ENCODE measurements at regions not wholly inside any gene's neighbourhood (a gene's known extent, or its start where the extent isn't known, plus 50 kb on each side); places are given as distances from the start of the nearest gene placed in this dataset.
"Not testable (repeated sequence)": the region's sequence is repeated elsewhere in the genome, so short reads cannot be mapped to it uniquely, and the experiment has no call there.

GRCh38 chr3:82629937-82630336, 868.5 kb upstream of the GBE1 start (continued):
- no peak for TF ChIP-seq RARB (CRISPR knock-in tag; IDR thresholded peaks at IDR 0.05)
- no peak for TF ChIP-seq RAD21 (conservative IDR thresholded peaks at IDR 0.05 in 1 of 2, IDR thresholded peaks at IDR 0.05 in 1 of 2)
- TF ChIP-seq USF2 (IDR thresholded peaks at IDR 0.05): no peak
- TF ChIP-seq HEYL (CRISPR knock-in tag; IDR thresholded peaks at IDR 0.05): no peak
- TF ChIP-seq NFE2L2 (conservative IDR thresholded peaks at IDR 0.05; ENCODE audit: low read length): no peak
- TF ChIP-seq CHD2 (IDR thresholded peaks at IDR 0.05; ENCODE audit: low read length, partially characterized antibody): no peak

GRCh38 chr3:82628385-82629014, 867.1 kb upstream of the GBE1 start:
- ChIA-PET CTCF (interaction anchor here (0.7 kb wide), 1 partner anchor 30 kb away, joined by 4 read pairs; no protein-coding TSS in a partner anchor), POLR2A (no interaction called here)
- Histone ChIP-seq H3K27ac (no peak overlapping the region), H3K4me1 (no peaks in the 10 kb centered on the region), H3K9me3 (no peaks in the 10 kb centered on the region), H3K4me3 (no peak overlapping the region), H3K4me2 (no peak overlapping the region)
- WGBS (ENCODE audit: missing lambda C conversion rate): 23% methylated on average over 4 of the region's 4 CpGs
- ATAC-seq (no peak), DNase-seq (ENCODE audit: low read depth in 1 of 2, low spot score in 1 of 2) (no peak), FAIRE-seq (no peak)
- TF ChIP-seq FOSL2 (IDR thresholded peaks at IDR 0.05): no peak
- no peak for TF ChIP-seq FOSL2 (CRISPR knock-in tag; IDR thresholded peaks at IDR 0.05)
- TF ChIP-seq ESRRA (IDR thresholded peaks at IDR 0.05; ENCODE audit: borderline replicate concordance, low read length): no peak
- no peak for TF ChIP-seq HOXA7 (CRISPR knock-in tag; IDR thresholded peaks at IDR 0.05)
- no peak for TF ChIP-seq MYC (IDR thresholded peaks at IDR 0.05; ENCODE audit: borderline replicate concordance, low read length)
- no peak for TF ChIP-seq CTCF (IDR thresholded peaks at IDR 0.05)
- TF ChIP-seq RNF2 (IDR thresholded peaks at IDR 0.05; ENCODE audit: borderline replicate concordance, low read depth): no peak
- no peak for TF ChIP-seq EP300 (IDR thresholded peaks at IDR 0.05)
- TF ChIP-seq NR3C1 (IDR thresholded peaks at IDR 0.05): no peak
- no peak for TF ChIP-seq E2F6 (IDR thresholded peaks at IDR 0.05; ENCODE audit: borderline replicate concordance, low read depth)
- no peak for TF ChIP-seq FOXS1 (CRISPR knock-in tag; IDR thresholded peaks at IDR 0.05)
- TF ChIP-seq CEBPB (IDR thresholded peaks at IDR 0.05): no peak
- TF ChIP-seq NPAS2 (CRISPR knock-in tag; IDR thresholded peaks at IDR 0.05; ENCODE audit: borderline replicate concordance): no peak
- TF ChIP-seq RAD21 (conservative IDR thresholded peaks at IDR 0.05 in 1 of 2, IDR thresholded peaks at IDR 0.05 in 1 of 2): no peak
- no peak for TF ChIP-seq MAX (IDR thresholded peaks at IDR 0.05)

- 49% methylated on average over 5 of the region's 5 CpGs for WGBS (ENCODE audit: missing lambda C conversion rate)
Measured at GRCh38 chr3:82627733-82628132, 866.3 kb upstream of the GBE1 start.

GRCh38 chr3:82620744-82621143, 859.3 kb upstream of the GBE1 start:
- FAIRE-seq, CTCF ChIA-PET, POLR2A ChIA-PET: not testable (repeated sequence)

More at GRCh38 chr3:82627733-82628132, 866.3 kb upstream of the GBE1 start:
- H3K4me2 ChIP-seq: no peak overlapping the region
- ChIA-PET POLR2A (no interaction called here), CTCF (interaction anchor here (0.7 kb wide), 1 partner anchor 31 kb away, joined by 4 read pairs; no protein-coding TSS in a partner anchor)
- no peak for FAIRE-seq
- TF ChIP-seq NR3C1 (IDR thresholded peaks at IDR 0.05) (no peak), HOXB13 (CRISPR knock-in tag; IDR thresholded peaks at IDR 0.05; ENCODE audit: low read depth) (no peak)
- DNase-seq (ENCODE audit: low read depth in 1 of 2, low spot score in 1 of 2): no peak
- H3K4me1 ChIP-seq: no peaks in the 10 kb centered on the region
- H3K9me3 ChIP-seq: no peaks in the 10 kb centered on the region
- no peak for ATAC-seq
- no peak overlapping the region for H3K4me3 ChIP-seq
- H3K27ac ChIP-seq: no peak overlapping the region

More at GRCh38 chr3:82620744-82621143, 859.3 kb upstream of the GBE1 start:
- DNase-seq (ENCODE audit: low read depth in 1 of 2, low spot score in 1 of 2); H3K4me1 ChIP-seq; H3K27ac ChIP-seq; ATAC-seq; H3K9me3 ChIP-seq; H3K4me2 ChIP-seq; H3K4me3 ChIP-seq: not testable (repeated sequence)
- 8% methylated on average over 3 of the region's 3 CpGs for WGBS (ENCODE audit: missing lambda C conversion rate)
